Fibroblast of peridontal ligament (primary cell): ENCODE measurements at regions not wholly inside any gene's neighbourhood (a gene's known extent, or its start where the extent isn't known, plus 50 kb on each side); places are given as distances from the start of the nearest gene placed in this dataset.
"Not testable (repeated sequence)": the region's sequence is repeated elsewhere in the genome, so short reads cannot be mapped to it uniquely, and the experiment has no call there.

Source experiments
- DNase-seq: peaks from one replicate; pipeline ENCODE4 v3.0.0-alpha.2; 2010; ENCODE audit errors: extremely low read depth

DNA sequence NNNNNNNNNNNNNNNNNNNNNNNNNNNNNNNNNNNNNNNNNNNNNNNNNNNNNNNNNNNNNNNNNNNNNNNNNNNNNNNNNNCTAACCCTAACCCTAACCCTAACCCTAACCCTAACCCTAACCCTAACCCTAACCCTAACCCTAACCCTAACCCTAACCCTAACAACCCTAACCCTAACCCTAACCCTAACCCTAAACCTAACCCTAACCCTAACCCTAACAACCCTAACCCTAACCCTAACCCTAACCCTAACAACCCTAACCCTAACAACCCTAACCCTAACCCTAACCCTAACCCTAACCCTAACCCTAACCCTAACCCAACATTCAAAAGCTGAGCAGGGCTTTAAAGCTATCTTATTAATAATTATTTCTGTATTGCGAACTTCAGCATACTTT is 182.5 kb upstream of the FAM20C start:
- not testable (repeated sequence) for DNase-seq

DNA sequence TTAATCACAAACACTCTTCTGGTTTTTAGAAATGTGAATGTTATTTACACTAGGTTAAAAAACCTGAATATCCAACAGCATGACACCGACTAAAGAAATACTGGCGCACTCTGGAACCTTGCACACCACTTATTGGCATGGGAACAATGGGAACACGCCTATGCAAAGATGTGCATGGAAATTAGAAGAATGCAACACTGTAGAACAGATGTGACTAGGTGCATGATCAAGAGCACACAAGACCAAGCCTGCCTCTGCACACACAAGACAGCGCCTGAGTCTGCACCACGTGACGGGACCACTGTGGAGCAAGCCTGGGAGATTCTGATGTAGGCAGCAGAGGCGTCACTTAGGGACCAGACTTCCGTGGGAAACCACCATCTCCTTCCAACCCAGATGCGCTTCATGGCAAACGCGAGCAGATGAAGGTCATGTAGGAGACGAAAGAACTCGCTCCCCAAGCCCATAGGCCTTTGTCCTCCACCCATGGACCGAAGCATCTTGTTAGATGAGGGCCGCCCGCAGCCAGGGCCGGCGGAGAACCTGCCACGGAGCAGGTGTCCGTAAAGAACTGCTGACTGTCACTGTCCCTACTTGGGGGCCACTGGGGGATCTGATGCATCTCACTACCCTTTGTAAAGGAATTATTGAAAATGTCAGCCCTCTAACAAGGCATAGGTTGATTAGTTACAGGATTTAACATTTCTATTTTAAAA is 159.6 kb upstream of the FAM20C start:
- not testable (repeated sequence) for DNase-seq

DNA sequence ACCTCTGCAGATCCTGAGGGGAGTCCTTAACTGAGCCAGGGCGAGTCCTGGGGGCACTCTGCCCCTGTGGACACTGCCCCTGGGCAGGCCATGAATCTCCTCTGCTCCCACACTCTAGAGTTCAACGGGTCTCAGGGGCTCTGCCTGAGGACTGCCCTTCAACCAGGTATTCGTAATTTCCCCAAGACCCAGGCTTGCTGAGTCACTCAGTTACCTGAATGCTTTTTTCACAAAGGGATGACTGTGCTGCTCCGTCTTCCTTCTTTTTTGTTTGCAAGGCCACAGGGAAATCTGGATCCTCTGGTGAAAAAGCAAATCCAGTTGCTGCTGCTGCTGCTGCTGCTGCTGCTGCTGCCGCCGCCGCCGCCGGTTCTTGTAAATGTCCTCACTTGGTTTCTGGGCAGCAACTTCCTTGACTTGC is 157.2 kb upstream of the FAM20C start:
- not testable (repeated sequence) for DNase-seq

DNA sequence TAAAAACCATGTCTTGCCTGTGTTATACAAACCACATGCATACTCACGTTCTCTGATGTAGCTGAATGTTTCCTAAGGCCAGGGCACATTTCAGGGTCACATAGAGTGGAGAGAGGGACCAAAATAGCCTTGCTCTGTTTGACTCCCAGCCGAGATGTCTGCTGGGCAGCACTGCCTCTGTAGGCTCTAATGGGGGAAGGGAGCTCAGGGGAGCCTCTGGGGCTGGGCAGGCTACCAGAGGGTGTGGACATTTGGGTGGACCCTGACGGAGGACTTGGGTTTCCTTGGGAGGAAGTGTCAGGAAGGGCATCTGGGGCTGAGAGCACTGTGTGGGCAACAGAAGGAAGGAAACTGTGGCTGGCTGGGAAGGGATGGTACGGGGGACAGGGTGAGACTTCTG is 155.8 kb upstream of the FAM20C start:
- DNase-seq, result not testable (repeated sequence)

DNA sequence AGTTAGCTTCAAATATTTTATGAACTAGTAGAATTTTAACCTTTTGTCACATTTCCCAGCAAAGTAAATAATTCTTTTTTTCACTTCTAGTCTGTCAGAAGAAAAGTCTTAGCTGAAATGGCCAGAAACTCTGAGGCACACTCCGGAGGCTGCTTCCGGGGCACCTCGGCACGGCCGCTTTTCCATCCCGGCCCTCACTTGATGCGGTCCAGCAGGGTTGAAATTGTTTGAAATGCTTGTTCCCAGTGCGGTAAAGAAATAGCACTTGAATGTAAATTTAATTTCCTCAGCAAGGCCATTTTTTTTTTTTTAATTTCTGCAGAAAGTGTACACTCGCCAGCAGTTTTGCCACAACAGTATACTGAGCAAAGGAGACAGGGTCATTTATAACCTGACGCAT is 154.7 kb upstream of the FAM20C start:
- not testable (repeated sequence) for DNase-seq

DNA sequence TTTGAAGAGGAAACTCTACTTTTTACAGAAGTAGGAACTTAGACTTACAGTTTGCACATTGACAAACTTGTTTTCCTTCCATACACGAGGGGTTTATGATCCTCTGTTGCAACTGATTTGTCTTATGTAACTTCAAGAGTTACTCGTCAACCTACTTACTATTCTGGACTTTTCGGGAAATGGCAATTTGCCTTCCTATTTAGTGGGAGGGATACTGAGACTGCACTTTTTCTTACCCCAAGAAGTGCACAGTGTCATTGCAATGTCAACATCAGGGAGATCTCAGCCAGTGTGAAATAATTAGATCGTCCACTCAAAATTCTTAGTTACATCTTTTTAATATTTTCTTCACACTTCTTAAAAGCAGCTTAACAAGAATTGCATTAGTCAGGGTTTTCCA is 153.9 kb upstream of the FAM20C start:
- DNase-seq, result not testable (repeated sequence)

DNA sequence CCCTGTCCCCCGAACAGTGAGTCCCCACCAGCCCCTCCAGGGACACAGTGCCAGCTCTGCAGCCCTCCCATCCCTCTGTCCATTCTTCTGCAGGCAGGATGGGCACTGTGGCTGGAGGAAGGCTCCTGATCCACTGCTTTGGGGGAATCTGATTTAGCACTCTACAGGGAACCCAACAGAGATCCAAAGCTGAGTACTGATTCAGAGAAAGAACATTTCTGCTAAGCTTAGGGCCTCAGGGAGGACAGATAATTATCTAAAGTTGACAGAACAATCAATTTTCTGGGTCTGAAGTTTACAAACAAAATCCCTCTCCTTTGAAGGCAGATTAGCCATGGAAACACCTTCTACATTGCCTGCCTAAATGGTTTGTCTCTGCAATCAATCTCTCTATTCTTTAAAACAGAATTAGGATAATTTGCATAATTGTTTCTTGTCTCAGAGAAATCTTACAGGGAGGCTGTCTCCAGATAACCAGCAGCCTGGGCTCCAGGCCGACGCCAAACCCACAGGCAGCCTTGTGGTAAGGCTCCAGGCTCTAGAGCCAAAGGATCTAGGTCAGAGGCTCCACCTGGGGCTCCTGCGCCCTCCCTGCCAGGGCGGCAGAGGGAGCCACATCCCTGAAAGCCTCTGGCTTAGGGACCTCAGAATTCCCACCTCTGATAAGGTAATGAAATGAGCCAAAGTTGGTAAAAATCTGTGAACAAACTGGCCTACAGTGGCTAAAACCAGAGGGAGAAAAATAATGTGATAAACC is 152.2 kb upstream of the FAM20C start:
- peak; percentile 75 for DNase-seq

DNA sequence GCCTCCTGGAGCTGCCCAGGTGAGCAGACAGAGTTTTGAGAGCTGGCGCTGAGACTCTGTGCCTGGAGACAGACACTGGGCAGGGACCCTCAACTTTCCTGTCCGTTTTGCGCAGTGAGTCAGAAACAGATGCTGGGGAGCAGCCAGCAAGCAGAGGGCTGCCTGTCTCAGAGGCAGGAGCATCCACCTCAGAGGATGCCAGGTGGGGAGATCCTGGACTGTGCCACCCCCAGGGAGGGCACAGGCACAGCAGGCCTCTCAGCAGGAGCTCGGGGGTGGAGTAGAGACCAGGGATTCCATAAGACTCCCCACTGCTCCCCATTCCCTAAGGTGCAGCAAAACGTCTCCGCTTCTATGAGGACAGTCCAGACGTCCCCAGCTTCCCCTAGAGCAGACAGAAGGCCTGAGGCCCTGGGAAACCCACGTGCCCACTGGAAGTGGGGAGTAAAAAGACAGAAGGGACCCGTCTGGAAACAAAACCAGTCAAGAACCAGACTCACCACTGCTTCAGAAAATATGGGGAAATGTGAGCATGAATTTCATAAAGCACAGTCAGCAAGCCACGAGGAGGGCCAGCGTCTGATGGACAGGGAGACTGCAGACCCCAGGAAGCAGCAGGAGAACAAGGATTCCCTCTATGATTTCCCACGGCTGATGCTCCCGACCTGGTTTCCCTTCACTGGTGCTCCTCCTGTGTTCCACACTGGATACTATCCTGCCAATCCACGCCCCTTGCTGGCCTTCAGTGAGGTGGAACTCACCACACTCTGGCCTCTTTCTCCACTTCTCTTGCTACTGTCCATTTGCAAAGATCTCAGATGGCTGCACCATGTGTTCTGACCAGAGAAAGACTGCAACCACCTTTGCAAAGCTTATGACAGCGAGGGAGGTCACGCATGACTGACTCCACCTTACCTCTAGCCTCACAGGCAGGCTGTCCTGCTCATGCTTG is 151.3 kb upstream of the FAM20C start:
- no peak for DNase-seq

DNA sequence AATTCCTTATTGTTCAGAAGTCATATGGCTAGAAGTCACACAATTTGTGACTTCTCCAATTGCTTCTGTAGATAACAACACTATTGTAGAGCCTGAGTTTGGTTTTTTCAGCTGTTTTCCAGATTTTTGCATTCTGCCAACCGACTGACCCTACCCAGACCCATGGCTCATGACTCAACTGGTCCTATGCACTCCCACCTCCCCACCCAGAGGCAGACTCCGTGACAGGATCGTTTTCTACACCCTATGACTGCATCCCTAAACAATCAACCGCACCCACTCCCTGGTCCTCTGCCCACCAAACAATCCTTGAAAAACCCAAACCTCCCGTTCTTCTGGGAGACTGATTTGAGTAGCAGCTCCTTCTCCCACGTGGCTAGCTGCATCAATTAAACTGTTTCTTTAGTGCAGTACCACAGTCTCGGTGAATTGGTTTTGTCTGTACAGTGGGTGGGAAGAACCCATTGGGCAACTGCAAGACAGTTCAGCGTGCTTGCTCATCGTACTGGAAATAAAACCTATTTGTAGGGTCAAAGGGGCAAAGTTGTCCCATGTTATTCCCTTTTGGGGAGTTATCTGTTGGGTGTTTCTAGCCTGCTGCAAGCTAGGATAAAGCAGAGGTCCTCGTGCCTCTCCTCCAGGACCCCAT is 150.3 kb upstream of the FAM20C start:
- peak; percentile 73 for DNase-seq

DNA sequence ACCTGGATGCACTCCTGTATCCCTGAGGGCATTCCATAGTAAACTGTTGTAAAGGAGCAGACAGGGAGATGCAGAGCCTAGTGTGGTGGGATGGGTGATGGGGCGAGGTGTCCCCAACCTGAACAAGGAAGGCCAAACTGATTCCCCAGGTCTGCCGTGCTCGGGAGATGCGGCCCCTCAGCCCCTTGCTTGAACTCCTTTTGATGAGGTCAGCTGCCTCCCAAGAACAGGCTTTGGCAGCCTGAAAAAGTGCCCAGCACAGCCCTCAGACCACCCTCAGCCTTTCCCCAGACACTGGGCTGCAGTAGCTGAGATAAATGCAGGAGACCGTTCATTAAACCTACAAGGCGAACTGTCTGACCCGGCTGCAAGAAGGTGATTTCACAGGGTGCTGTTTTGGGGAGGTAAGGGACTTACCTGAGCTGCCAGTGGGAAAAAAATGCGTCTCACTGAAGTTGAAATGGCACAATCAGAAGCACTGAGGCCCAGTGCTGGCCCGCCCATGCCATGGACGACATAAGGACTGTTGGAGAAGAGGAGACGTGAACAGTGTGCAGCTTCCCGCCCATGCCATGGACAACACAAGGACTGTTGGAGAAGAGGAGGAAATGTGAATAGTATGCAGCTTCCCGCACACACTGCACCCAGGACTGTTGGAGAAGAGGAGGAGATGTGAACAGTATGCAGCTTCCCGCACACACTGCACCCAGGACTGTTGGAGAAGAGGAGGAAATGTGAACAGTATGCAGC is 148.4 kb upstream of the FAM20C start:
- no peak for DNase-seq

DNA sequence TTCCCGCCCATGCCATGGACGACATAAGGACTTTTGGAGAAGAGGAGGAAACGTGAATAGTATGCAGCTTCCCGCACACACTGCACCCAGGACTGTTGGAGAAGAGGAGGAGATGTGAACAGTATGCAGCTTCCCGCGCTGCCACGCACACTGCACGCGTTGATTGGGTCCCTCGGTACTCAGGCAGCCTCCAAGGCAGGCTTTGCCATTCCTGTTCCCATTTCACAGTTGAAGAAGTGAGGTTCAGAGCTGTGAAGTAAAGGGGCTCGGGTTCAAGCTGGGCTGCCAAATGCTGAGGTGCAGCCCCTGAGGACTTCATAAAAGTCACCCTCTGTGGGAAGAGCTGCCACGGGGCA is 147.9 kb upstream of the FAM20C start:
- no peak for DNase-seq

DNA sequence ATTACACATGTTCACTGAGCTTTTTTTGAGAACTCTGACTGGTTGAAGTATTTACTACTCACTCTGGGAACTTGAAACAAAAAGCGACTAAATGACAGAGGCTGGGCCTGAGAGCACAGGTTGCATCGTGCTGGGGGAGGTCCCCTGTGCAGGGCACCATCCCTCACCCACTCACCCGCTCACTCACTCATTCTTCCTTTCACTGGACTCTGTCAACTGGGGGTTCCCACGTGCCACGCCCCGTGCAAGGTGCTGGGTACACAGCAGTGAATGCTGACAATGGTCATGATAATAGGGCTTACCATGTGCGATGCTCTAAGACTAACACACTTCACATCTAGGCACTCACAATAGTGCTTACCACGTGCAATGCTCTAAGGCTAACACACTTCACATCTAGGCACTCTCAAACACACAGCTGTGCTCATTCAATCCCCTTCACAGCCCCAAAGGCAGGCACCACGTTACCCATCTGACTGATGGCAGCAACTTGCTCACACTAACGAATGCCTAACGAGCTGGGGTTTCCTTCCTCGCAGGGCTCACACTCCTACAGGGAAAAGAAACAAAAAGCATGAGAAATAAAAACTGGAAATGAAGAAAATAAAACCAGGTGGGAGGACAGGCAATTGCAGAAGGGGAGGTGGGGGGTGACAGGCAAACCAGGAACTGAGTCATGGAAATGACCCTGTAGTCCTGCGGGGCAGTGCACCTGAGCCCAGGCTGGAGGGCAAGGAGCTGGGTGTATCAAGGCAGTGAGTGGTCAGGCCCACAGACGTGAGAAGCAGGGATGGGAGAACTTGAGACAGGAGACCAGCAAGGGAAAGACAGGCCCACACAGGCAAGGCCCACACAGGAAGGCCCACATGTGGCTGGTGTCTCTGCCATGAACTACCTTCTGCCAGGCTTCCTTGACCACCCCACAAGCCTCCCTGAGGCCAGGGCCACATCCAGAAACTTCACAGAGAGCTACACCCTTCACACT is 147.0 kb upstream of the FAM20C start:
- DNase-seq, result peak; percentile 12

DNA sequence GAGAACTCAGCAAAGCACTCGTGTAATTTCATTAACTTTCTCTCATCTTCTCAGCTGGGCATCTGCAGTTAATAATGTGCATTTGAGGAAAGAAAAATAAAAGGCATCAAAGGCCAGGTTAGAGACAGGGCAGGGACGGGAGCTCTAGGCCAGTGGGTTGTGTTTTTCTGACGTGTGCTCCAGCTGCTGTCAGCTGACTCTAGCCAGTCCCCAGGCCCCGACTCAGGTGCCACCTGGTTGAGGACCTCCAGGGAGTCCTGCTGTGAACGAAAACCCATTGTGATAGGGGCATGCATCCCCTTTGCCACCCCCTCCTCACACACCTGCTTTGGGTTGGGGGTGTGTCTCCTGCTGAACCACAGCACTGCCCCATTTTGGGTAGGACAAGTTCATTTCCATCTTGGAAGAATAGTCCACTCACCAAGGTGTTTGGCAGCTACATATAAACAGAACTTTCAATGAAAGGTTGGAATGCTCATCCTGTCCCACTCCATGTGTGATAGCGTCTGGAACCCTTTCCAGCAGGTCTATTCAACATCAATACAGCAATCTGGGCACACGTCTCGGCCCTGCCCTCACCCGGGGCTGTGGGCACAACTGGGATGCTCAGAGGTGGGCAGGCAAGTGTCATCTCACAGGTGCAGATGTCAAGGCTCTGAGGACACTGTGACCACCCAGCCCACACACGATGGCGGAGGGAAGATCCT is 146.1 kb upstream of the FAM20C start:
- no peak for DNase-seq

DNA sequence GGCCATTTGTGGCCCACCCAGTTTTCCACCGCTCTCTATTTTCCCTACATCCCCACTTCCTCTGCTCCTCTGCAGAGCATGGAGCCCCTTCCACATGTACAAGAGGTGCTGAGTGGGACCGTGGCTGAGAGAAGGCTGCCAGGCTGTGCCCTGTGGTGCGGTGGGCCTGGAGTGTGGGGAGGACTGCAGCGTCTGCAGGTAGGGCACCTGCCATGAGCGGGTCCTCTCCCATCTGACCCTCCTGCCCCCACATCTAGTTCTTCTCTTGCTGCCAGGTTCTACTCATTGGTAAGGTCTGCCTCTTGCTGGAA is 145.6 kb upstream of the FAM20C start:
- no peak for DNase-seq

DNA sequence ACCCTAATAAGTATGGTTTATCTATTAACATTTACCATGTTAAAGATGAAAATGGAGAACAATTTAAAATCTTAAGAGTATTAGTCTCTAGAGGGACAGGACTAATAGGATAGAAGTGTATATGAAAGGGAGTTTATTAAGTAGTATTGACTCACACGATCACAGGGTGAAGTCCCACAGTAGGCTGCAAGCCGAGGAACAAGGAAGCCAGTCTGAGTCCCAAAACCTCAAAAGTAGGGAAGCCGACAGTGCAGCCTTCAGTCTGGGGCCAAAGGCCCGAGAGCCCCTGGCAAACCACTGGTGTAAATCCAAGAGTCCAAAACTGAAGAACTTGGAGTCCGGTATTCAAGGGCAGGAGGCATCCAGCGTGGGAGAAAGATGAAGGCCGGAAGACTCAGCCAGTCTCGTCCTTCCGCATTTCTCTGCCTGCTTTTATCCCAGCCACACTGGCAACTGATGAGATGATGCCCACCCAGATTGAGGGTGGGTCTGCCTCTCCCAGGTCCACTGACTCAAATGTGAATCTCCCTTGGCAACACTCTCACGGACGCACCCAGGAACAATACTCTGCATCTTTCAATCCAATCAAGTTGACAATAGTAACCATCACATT is 140.8 kb upstream of the FAM20C start:
- no peak for DNase-seq

DNA sequence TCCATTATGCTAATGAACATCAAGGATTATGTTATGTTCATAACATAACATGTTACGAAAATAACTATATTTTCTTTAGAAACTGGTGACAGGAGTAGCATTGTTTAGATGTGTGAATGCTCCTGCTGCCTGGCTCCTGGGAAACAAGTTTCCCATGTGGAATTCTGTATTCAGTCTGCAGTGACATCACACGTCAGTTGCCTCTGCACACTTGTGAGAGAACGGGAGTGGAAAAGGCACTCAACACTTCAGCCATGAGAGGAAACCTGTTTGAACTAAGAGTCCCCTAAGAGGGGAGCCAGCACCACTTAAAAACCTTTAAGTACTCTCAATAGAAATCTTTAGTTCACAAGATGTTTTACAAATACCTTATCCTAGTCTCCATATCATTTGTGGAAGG is 140.3 kb upstream of the FAM20C start:
- no peak for DNase-seq

DNA sequence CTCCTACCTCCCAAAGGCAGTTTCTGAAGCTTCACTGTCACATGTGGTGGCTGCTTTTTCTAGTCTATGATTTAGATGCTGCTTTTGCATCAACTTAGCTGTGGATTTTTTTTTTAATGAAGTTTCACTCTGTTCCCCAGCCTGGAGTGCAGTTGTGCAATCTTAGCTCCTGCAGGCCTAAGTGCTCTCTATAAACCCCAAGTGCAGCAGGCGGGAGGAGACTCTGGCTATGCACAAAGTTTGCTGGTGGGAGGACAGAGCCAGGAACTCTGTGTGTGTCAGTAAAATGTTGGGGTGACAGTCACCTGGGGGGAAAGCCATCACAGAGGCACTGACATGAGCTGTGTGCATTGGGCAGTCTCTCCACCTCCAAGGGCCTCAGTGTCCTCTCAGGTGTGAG is 138.8 kb upstream of the FAM20C start:
- no peak for DNase-seq

DNA sequence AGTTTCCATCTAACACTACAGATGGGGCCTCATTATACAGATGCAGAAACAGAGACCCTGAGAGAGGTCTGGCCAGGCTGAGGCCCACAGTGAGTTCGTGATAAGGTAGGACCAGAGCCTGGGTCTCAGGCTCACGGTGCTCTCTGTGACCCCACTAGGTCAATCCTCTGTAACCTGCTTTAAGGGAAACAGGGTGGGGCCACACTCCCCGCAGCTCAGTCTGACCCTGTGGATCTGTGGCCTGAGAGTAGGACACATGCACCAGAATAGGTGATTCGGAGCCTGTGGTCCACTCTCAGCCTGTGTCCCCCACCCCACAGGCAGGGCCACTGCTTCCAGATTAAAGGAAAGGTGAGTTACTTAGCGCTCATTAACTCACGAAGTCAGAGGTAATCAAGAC is 137.8 kb upstream of the FAM20C start:
- DNase-seq, result no peak

DNA sequence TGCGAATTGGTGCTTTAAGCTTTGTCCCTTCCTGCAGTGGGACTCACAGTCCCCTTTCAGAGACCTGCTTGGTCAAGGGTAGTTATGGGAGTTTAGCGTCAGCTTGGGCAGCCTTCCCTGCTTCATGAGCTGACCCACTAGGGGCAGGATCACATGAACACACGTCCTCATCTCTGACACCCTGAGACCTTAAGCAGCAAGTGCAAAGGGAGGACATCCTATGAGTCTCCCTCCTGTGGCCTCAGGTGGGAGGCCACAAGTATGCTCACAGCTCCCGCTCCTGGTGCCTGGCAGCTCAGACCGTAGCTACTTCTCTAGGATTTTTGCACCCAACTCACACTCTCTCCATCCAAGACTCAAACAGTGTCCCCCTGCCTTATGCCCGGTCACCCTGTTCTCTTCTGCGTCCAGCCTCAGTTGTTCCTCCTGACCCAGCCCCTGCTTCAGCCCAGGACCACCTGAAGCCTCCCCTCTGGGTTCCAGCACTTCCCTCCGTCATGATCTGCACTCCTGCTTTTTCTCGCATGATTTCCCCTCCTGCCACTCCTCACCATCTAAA is 136.6 kb upstream of the FAM20C start:
- DNase-seq, result no peak
